Hematopoietic multipotent progenitor cell treated with erythropoietin and hydrocortisone succinate and interleukin-3 and kit ligand, for 15 days (in vitro differentiated cells): ENCODE measurements at regions not wholly inside any gene's neighbourhood (a gene's known extent, or its start where the extent isn't known, plus 50 kb on each side); places are given as distances from the start of the nearest gene placed in this dataset.
A peak's percentile ranks its signal among the peaks of the same experiment; 100 is the strongest.
"Not testable (repeated sequence)": the region's sequence is repeated elsewhere in the genome, so short reads cannot be mapped to it uniquely, and the experiment has no call there.

Experiments used
- DNase-seq: peaks from one replicate; pipeline ENCODE4 v3.0.0-alpha.2; 2015; ENCODE audit warnings: low spot score

DNA sequence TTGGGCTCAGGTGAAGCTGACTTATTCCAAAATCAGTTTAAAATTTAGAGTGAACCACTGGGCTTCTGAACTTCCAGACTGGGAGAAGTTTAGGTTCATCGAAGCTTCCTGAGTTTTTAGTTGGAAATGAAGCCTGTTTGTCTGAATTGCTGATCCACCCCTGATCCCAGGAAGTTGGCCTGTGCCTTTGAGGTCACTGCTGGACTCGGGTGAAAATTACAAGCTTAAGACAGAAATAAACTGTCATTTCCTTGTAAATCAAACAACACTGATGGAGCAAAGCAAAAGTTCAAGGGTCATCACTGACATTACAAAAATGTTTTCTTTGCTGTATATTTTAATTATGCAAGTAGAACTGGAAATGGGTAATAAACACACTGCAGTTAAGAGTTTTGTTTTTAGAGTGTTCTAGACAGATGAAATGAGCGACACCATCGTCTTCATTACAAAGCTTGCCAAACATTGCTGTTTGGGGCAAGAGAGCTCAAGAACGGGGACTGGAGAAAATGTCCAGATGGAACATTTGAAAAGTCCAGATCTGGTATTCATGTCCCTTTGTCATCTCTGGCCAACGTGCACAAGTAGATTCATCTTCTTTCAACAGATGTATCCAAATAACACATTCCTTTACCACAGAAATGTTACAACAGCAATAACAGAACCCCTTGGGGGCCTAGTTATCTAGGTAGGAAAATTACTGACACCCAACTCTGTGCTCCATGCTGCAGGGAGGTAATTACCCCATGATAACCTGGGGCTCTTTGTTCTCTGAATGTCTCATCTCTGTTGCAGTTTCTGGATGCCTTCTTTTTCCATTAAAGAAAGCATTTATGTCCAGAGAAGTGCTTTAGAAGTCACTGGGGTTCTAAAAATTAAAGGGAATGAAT lies 142.4 kb upstream of the ERCC6L2 start:
- no peak for DNase-seq

GRCh38 chr9:95731876-95732275 lies 143.6 kb upstream of the ERCC6L2 start:
- DNase-seq, result no peak

DNA sequence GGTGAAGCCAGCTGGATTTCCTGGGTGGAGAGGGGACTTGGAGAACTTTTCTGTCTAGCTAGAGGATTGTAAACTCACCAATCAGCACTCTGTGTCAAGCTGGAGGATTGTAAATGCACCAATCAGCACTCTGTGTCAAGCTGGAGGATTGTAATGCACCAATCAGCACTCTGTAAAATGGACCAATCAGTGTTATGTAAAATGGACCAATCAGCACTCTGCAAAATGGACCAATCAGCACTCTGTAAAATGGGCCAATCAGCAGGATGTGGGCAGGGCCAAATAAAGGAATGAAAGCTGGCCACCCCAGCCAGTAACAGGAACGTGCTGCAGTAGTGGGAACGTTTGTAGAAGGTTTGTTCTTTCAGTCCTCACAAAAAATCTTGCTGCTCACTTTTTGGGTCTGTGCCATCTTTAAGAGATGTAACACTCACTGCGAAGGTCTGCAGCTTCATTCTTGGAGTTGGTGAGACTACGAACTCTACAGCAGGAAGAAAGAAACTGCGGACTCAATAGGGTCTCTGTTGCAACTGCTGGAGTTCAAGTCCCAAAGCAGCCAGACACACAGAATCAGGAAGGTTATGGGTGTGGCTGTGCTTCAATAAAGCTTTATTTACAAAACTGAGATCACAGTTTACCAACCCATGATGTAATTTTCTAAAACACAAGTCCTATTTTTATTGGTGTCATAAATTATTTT lies 145.7 kb upstream of the ERCC6L2 start:
- no peak for DNase-seq

- no peak for DNase-seq
Observed at GRCh38 chr9:95729046-95729445, 146.4 kb upstream of the ERCC6L2 start.

DNA sequence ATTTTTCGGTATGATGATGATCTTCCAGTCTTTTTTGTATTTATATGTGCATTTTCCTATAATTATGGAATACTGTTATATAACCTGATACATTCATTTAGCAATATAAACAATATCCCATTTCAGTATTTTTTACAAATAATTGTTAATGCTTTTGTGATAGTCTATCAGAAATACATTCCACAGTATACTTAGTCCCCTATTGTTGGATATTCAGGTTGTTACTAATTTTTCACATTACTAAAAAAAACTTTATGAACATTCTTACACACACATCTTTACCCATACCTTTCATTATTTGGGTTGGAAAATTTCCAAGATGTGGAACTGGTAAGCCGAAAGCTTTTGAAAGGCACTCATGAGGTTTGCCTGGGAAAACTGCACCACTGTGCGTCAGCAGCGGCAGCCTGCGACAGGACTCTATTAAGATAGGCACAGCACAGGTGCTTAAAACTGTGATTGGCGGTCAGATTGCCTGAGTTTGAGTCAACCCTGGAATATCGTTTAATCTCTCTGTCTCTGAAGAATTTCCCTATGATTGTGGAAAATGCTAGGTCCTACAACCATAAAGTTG lies 147.5 kb upstream of the ERCC6L2 start:
- DNase-seq, result no peak

GRCh38 chr9:95726756-95727155 lies 148.7 kb upstream of the ERCC6L2 start:
- DNase-seq, result peak; percentile 24

- DNase-seq, result no peak
Observed at GRCh38 chr9:95725045-95725444, 150.4 kb upstream of the ERCC6L2 start.

DNA sequence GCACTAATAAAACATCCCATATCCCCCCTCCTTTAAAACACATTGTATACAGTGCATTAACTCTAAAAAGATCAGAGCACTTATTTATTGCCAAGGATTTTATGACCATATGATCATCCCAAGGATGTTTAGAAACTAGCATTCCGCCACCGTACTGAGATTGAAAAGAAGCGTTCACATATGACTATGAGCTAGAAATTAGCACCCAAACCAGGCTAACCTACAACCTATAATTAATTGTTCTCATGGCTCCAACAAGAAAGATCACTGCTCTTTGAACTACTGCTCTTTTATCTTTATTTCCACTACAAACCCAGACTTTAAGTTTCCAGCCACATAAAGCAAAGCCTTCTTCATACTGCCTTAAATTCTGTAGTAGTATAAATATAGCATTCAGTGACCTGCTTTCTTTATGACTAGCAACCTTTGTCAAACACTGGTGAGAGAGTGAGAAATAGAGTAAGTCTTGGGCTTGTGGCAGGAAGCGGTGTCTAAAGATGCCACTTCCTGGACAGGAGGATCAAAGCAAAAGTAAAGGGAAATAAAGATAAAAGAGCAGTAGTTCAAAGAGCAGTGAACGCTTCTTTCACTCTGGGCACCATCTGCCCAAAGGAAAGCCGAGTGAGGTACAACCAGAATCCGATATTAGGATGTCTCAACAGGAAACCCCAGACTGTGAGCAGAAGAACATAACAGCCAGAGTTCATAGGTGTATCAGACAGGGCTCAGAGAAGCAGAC lies 151.1 kb upstream of the ERCC6L2 start:
- DNase-seq, result no peak

DNA sequence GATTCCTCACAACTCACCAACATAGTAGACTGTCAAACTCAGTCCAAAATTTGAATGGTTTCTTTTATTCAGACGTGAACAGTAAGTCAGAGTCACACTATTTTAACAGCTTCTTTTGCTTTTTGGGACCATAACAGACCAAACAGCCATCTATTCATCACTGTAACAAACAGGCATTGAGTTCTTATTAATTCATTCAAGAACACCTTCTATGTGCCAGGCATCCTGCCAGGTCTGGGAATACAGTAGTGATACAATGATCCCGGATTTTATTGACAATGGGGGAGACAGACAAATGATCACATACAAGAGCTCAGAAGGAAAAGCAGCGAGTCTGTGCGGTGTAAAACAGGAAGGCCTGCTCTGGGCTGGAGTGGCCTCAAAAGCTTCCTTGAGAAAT lies 153.3 kb upstream of the ERCC6L2 start:
- no peak for DNase-seq

GRCh38 chr9:95721061-95721531 lies 154.4 kb upstream of the ERCC6L2 start:
- DNase-seq, result no peak

- DNase-seq, result no peak
Observed at GRCh38 chr9:95720496-95720895, 155.0 kb upstream of the ERCC6L2 start.

DNA sequence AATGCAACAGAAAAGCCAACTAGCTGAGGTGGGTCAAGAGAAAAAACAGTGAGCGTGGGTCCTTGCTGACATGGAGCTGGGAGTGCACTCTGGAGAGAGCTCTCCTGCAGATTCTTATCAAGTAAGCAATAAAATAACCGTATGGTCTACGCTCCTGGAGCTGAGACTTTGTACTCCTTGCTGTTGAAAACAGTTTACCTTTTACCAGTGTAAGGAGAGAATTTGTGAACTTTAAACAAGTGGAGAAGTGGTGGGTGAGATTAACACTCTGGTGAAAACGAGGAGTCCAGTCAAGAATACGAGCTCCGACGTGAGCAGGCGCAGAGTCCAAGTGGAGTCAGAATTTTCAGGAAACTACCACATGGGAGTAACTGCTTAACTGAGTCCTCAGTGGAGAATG lies 156.1 kb upstream of the ERCC6L2 start:
- DNase-seq, result no peak

DNA sequence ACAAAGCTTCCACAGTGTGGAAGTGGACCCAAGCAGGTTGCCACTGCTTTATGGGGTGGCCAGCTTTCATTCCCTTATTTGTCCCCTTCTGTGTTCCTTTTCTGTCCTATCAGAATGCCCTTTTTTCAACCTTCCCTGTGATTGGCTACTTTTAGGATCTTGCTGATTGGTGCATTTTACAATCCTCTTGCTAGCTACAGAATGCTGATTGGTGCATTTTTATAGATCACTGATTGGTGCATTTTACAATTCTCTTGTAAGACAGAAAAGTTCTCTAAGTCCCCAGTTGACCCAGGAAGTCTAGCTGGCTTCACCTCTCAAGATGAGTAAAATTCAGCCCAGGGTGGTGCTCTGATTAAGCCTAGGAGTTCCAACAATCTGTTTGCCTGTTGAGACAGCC lies 157.2 kb upstream of the ERCC6L2 start:
- no peak for DNase-seq

- DNase-seq, result no peak
Observed at GRCh38 chr9:95715868-95716435, 159.5 kb upstream of the ERCC6L2 start.

DNA sequence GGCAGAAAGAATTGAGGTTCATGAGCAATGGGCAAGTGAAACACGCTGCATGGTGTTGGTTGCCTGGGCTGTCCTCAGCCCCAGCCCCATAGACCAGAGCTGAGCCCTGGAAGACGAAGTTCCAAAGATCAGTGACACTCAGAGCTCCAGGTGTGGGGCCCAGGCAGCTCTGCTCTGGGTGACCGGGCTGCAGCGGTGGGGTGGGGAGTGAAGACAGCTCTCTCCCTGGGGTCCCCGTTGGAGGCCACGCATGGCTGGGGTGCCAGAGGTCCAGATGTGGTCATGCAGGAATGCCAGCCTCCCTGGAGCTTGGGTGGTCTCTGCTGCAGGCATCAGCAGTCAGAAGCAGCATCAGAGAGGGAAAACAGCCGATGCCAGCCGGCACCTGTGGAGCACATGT lies 165.0 kb upstream of the ERCC6L2 start:
- no peak for DNase-seq

GRCh38 chr9:95696701-95697100 lies 178.8 kb upstream of the ERCC6L2 start:
- no peak for DNase-seq

DNA sequence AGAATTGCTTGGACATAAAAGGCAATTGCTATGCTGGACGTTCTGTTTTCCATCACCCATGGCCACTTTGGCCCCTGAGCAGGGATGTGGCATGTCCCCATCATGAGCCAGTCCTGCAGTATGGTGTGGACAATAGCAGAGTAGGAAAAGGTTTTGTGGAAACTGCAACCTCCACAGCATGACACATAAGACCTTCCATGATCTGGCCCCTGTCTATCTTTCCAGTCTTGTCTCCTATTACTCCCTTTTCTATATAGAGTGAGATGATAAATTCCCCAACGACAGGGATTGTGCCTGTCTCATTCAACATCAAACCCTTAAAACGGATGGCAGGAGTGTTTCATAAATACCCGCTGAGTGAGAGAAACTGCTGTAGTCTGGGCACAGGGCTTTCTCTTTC lies 174.7 kb upstream of the PTCH1 start:
- no peak for DNase-seq

GRCh38 chr9:95689669-95690068 lies 172.9 kb upstream of the PTCH1 start:
- no peak for DNase-seq

- DNase-seq, result no peak
Observed at GRCh38 chr9:95684516-95684915, 167.7 kb upstream of the PTCH1 start.

- not testable (repeated sequence) for DNase-seq
Observed at GRCh38 chr9:95680306-95680705, 163.5 kb upstream of the PTCH1 start.

DNA sequence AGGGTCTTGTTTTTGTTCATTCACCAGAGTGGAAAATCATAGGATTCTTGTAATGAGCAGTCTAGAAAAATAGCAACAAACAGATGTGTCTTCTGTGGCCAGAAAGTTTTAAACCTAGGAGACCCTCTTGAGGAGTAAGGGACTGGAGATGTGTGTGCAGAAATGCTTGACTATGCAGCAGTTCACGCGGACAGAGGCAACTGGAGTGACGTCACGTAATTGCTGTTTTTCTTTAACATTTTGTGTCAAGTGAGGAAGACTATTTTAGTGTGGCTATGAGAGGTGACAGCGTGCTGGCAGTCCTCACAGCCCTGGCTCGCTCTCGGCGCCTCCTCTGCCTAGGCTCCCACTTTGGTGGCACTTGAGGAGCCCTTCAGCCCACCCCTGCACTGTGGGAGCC lies 163.1 kb upstream of the PTCH1 start:
- DNase-seq, result no peak

GRCh38 chr9:95678759-95679158 lies 162.0 kb upstream of the PTCH1 start:
- DNase-seq, result no peak
